K562 (cell line): ENCODE measurements at regions not wholly inside any gene's neighbourhood (a gene's known extent, or its start where the extent isn't known, plus 50 kb on each side); places are given as distances from the start of the nearest gene placed in this dataset.

Source experiments
- ATAC-seq: fragments of 200-7000 bp; cut with Tn5 transposase; 3 replicates; pipeline ENCODE4 v1.9.1; 2020; ENCODE audit warnings: moderate library complexity
- BruUV-seq: library from RNA; stranded (reverse); fragments of 400-500 nt; replicated peaks from 2 replicates; lab custom pipeline; 2021; lab: Mats Ljungman, UMichigan
- CTCF ChIA-PET: fragments of 300-600 bp; formaldehyde crosslinking; extraction: SDS; loops from one replicate; lab custom pipeline; 2021; ENCODE audit warnings: low intra/inter-chr PET ratio; lab: Yijun Ruan, JAX
- POLR2A ChIA-PET: fragments of 300-600, 350-650 bp; sonication (Branson Sonifier 250); formaldehyde crosslinking; extraction: SDS; loops from one replicate; lab custom pipeline; 2021; ENCODE audit warnings: antibody characterized with exemption, inconsistent platforms; lab: Yijun Ruan, JAX
- DNase-seq, 4 experiments: peaks; one replicate each; pipeline versions ENCODE4 v3.0.0 to v3.0.0-alpha.2; 2011 to 2018; ENCODE audit warnings: low spot score in 3 of 4, mixed read lengths in 3 of 4; ENCODE audit errors: extremely low read depth in 1 of 4
- FAIRE-seq: peaks from 2 replicates; lab custom pipeline; 2011; peaks lifted over from hg19 to GRCh38; lab: Jason Lieb, UNC
- H2AFZ ChIP-seq: 2 replicates; pipeline ENCODE4 v1.6.0; 2011; ENCODE audit warnings: low read depth, low read length, control low read depth, inconsistent platforms
- H3K27ac ChIP-seq: fragments of 200-600 bp; 3 replicates; pipeline ENCODE4 v1.8.0; 2011; ENCODE audit warnings: low read depth, mild to moderate bottlenecking, control low read depth, inconsistent platforms, low read length, moderate library complexity, mixed read lengths; ENCODE audit errors: extremely low read depth
- H3K27me3 ChIP-seq, 2 experiments: fragments of 300-600 bp in 1 of 2; 2 replicates in 1 of 2; 3 replicates in 1 of 2; pipeline versions ENCODE4 v1.6.0 to v1.8.0; 2011; ENCODE audit warnings: inconsistent platforms in 2 of 2, low read length in 2 of 2, mild to moderate bottlenecking in 1 of 2, mixed read lengths in 1 of 2, moderate library complexity in 1 of 2; ENCODE audit not compliant: control insufficient read depth in 2 of 2, insufficient read depth in 2 of 2
- H3K36me3 ChIP-seq: fragments of 300-600 bp; 3 replicates; pipeline ENCODE4 v1.8.0; 2011; ENCODE audit warnings: mild to moderate bottlenecking, low read length, inconsistent platforms; ENCODE audit not compliant: control insufficient read depth, insufficient read depth
- H3K4me1 ChIP-seq, 2 experiments: fragments of 200-600 bp in 1 of 2; replicated peaks in 1 of 2; 2 replicates in 1 of 2; 3 replicates in 1 of 2; pipeline versions ENCODE4 v1.5.1 to v1.8.0; 2011; ENCODE audit warnings: inconsistent platforms in 2 of 2, low read length in 2 of 2, mild to moderate bottlenecking in 1 of 2, mixed read lengths in 1 of 2, moderate library complexity in 1 of 2; ENCODE audit not compliant: control insufficient read depth in 2 of 2, insufficient read depth in 2 of 2
- H3K4me2 ChIP-seq: 2 replicates; pipeline ENCODE4 v1.6.1; 2011; ENCODE audit warnings: low read length, control low read depth, inconsistent platforms, mixed read lengths; ENCODE audit not compliant: insufficient read depth
- H3K4me3 ChIP-seq: fragments of 200-600 bp; sonication (generic), shearing (Covaris generic); 2 replicates; pipeline ENCODE4 v1.5.1; 2016; ENCODE audit warnings: control low read depth, inconsistent platforms
- H3K79me2 ChIP-seq: fragments of 200-600 bp; 3 replicates; pipeline ENCODE4 v1.8.0; 2011; ENCODE audit warnings: low read length, inconsistent platforms; ENCODE audit not compliant: control insufficient read depth, insufficient read depth
- H3K9ac ChIP-seq, 2 experiments: 2 replicates each; pipeline versions ENCODE4 v1.6.0 to v1.6.1; 2011; ENCODE audit warnings: low read depth in 2 of 2, low read length in 2 of 2, control low read depth in 1 of 2, inconsistent platforms in 1 of 2, mild to moderate bottlenecking in 1 of 2, mixed read lengths in 1 of 2; ENCODE audit not compliant: insufficient read depth in 1 of 2
- H3K9me1 ChIP-seq: one replicate; pipeline ENCODE4 v1.6.0; 2011; ENCODE audit warnings: inconsistent platforms, mild to moderate bottlenecking, low read length, moderate library complexity; ENCODE audit not compliant: control insufficient read depth, insufficient read depth
- H3K9me3 ChIP-seq: replicated peaks from 2 replicates; pipeline ENCODE4 v1.5.1; 2011; ENCODE audit warnings: low read depth, low read length, inconsistent platforms; ENCODE audit not compliant: control insufficient read depth, insufficient read depth
- H4K20me1 ChIP-seq: replicated peaks from 2 replicates; pipeline ENCODE4 v1.6.1; 2011; ENCODE audit warnings: low read length, inconsistent platforms, mixed read lengths; ENCODE audit not compliant: control insufficient read depth, insufficient read depth
- ELK3 ChIP-seq: fragments of 450-650 bp; formaldehyde crosslinking; IDR thresholded peaks from 2 replicates; pipeline ENCODE4 v1.4.0; 2020; ENCODE audit warnings: mild to moderate bottlenecking
- ESRRB ChIP-seq: fragments of 250-450 bp; sonication (Bioruptor Pico); IDR thresholded peaks from 2 replicates; pipeline ENCODE4 v1.5.0; 2020; ENCODE audit warnings: mild to moderate bottlenecking, moderate library complexity, borderline replicate concordance
- HMGN3 ChIP-seq: IDR thresholded peaks from 2 replicates; pipeline ENCODE4 v1.6.1; 2011; ENCODE audit warnings: borderline replicate concordance, low read depth, mild to moderate bottlenecking, mixed read lengths, low read length; ENCODE audit not compliant: insufficient read length; ENCODE audit errors: extremely low read depth
- LCOR ChIP-seq: sonication (generic); formaldehyde crosslinking; IDR thresholded peaks from 2 replicates; pipeline ENCODE4 v1.8.0; 2022; ENCODE audit warnings: mild to moderate bottlenecking, missing genetic modification reagents
- MTA2 ChIP-seq: fragments of 450-650 bp; IDR thresholded peaks from 2 replicates; pipeline ENCODE4 v1.6.1; 2016; ENCODE audit warnings: low read depth
- PCBP2 ChIP-seq: fragments of 200-400 bp; formaldehyde crosslinking; IDR thresholded peaks from 2 replicates; pipeline ENCODE4 v1.6.1; 2018; ENCODE audit warnings: low read length, low read depth, mild to moderate bottlenecking, moderate library complexity; ENCODE audit not compliant: poor library complexity, severe bottlenecking
- PHTF2 ChIP-seq: fragments of 250-450 bp; sonication (Bioruptor Pico); IDR thresholded peaks from 2 replicates; pipeline ENCODE4 v1.5.0; 2021; ENCODE audit warnings: mild to moderate bottlenecking
- POLR2G ChIP-seq: fragments of 200-400 bp; formaldehyde crosslinking; IDR thresholded peaks from 2 replicates; pipeline ENCODE4 v1.6.1; 2017; ENCODE audit warnings: low read depth, mild to moderate bottlenecking, antibody characterized with exemption, low read length, moderate library complexity
- RAD21 ChIP-seq, 2 experiments: fragments of 250-450 bp in 1 of 2; fragments of 450-650 bp in 1 of 2; sonication (Bioruptor Pico) in 1 of 2; formaldehyde crosslinking in 1 of 2; IDR thresholded peaks in 1 of 2; conservative IDR thresholded peaks in 1 of 2; 2 replicates each; pipeline versions ENCODE4 v1.4.0 to v1.8.0; 2020 to 2022; ENCODE audit warnings: mild to moderate bottlenecking in 2 of 2, moderate library complexity in 1 of 2
- RB1 ChIP-seq: fragments of 450-650 bp; IDR thresholded peaks from 2 replicates; pipeline ENCODE4 v1.6.1; 2017; ENCODE audit warnings: low read depth, mild to moderate bottlenecking
- SMC3 ChIP-seq: conservative IDR thresholded peaks from 2 replicates; pipeline ENCODE4 v1.6.1; 2011; ENCODE audit warnings: low read depth, low read length, improper control_type of control experiment; ENCODE audit not compliant: insufficient read depth
- STAT5A ChIP-seq: IDR thresholded peaks from 2 replicates; pipeline ENCODE4 v1.6.1; 2012; ENCODE audit warnings: low read length, inconsistent platforms, borderline replicate concordance
- ZBTB43 ChIP-seq: sonication (generic); formaldehyde crosslinking; IDR thresholded peaks from 2 replicates; pipeline ENCODE4 v1.8.0; 2023; ENCODE audit warnings: mild to moderate bottlenecking, missing genetic modification reagents
- ZHX1 ChIP-seq: fragments of 150-350 bp; conservative IDR thresholded peaks from 2 replicates; pipeline ENCODE4 v1.6.1; 2014; ENCODE audit warnings: low read length
- WGBS: fragments of 100-300 bp; shearing (Covaris generic); methylation state at CpG from one replicate; pipeline ENCODE4 v1.1.6; 2016; ENCODE audit warnings: low coverage, mixed read lengths; ENCODE audit not compliant: insufficient coverage; ENCODE audit errors: missing lambda C conversion rate; 5-methylcytosine and 5-hydroxymethylcytosine counted together
- in situ Hi-C: fragments of 300-500 bp; cut with MboI; formaldehyde crosslinking; loops from 4 replicates; pipeline ENCODE4 v1.15.0; 2018; ENCODE audit warnings: inconsistent platforms, mixed read lengths
- intact Hi-C: fragments of 100-400 bp; cut with micrococcal nuclease; formaldehyde crosslinking; loops from 2 replicates; pipeline ENCODE4 v1.14.2; 2022

- intact Hi-C loops: no loop called here
- BruUV-seq: no TSS peak
- Histone ChIP-seq H3K36me3 (no peaks in the 10 kb centered on the region), H3K27ac (no peak overlapping the region), H2AFZ (no peak overlapping the region), H3K9me1 (no peaks in the 10 kb centered on the region), H3K9ac (no peak overlapping the region), H3K4me2 (no peak overlapping the region), H3K79me2 (no peaks in the 10 kb centered on the region), H3K9me3 (no peaks in the 10 kb centered on the region), H3K27me3 (no peaks in the 10 kb centered on the region), H3K4me1 (no peaks in the 10 kb centered on the region), H3K4me3 (no peak overlapping the region), H4K20me1 (no peaks in the 10 kb centered on the region)
- ChIA-PET POLR2A (no interaction called here), CTCF (no interaction called here)
- FAIRE-seq: no peak
- WGBS: 0% methylated on average over 2 of the region's 2 CpGs
- no peak for ATAC-seq
- in situ Hi-C loops: no loop called here
- DNase-seq: no peak
- TF ChIP-seq POLR2G (no peak), HMGN3 (no peak), LCOR (CRISPR knock-in tag) (no peak), RB1 (no peak), ELK3 (CRISPR knock-in tag) (no peak), ESRRB (CRISPR knock-in tag) (no peak), ZHX1 (no peak), STAT5A (no peak), PCBP2 (no peak), RAD21 (CRISPR knock-in tag; conservative IDR thresholded peaks at IDR 0.05 in 1 of 2, IDR thresholded peaks at IDR 0.05 in 1 of 2) (no peak), PHTF2 (CRISPR knock-in tag) (no peak), ZBTB43 (CRISPR knock-in tag) (no peak), SMC3 (no peak), MTA2 (no peak)
These were observed 457.0 kb downstream of the SLC6A15 start for GRCh38 chr12:84455598-84455997.
